HG02642 (cell line): ENCODE measurements at regions not wholly inside any gene's neighbourhood (a gene's known extent, or its start where the extent isn't known, plus 50 kb on each side); places are given as distances from the start of the nearest gene placed in this dataset.

Experiments used
- ATAC-seq: cut with Tn5 transposase; IDR thresholded peaks from one replicate; pipeline ENCODE4 v1.9.1; 2021; ENCODE audit warnings: mild to moderate bottlenecking; ENCODE audit not compliant: unreplicated experiment, poor library complexity

- ATAC-seq = no peak
Observed at GRCh38 chr6:44500074-44500473, 112.6 kb downstream of the CDC5L start.

- no peak for ATAC-seq
Observed at GRCh38 chr6:44503471-44503870, 116.0 kb downstream of the CDC5L start.

- ATAC-seq = no peak
Observed at GRCh38 chr6:44504301-44504791, 116.8 kb downstream of the CDC5L start.

- no peak for ATAC-seq
Observed at GRCh38 chr6:44505751-44506150, 118.2 kb downstream of the CDC5L start.

- no peak for ATAC-seq
Observed at GRCh38 chr6:44507014-44507413, 119.5 kb downstream of the CDC5L start.

- no peak for ATAC-seq
Observed at GRCh38 chr6:44508646-44509045, 121.1 kb downstream of the CDC5L start.

- no peak for ATAC-seq
Observed at GRCh38 chr6:44511126-44511525, 123.6 kb downstream of the CDC5L start.

GRCh38 chr6:44512868-44513741 lies 125.6 kb downstream of the CDC5L start:
- ATAC-seq = no peak

GRCh38 chr6:44514085-44514484 lies 126.6 kb downstream of the CDC5L start:
- no peak for ATAC-seq

GRCh38 chr6:44514576-44515193 lies 127.2 kb downstream of the CDC5L start:
- no peak for ATAC-seq

- ATAC-seq = no peak
Observed at GRCh38 chr6:44522871-44523270, 135.4 kb downstream of the CDC5L start.

- no peak for ATAC-seq
Observed at GRCh38 chr6:44524476-44525227, 137.1 kb downstream of the CDC5L start.

GRCh38 chr6:44525761-44526351 lies 138.3 kb downstream of the CDC5L start:
- ATAC-seq = no peak

- no peak for ATAC-seq
Observed at GRCh38 chr6:44527181-44527580, 139.7 kb downstream of the CDC5L start.

- no peak for ATAC-seq
Observed at GRCh38 chr6:44527583-44528369, 140.3 kb downstream of the CDC5L start.

- no peak for ATAC-seq
Observed at GRCh38 chr6:44528370-44528644, 140.8 kb downstream of the CDC5L start.

GRCh38 chr6:44528716-44529115 lies 141.2 kb downstream of the CDC5L start:
- ATAC-seq = no peak

GRCh38 chr6:44529146-44529905 lies 141.8 kb downstream of the CDC5L start:
- ATAC-seq = no peak

- ATAC-seq = no peak
Observed at GRCh38 chr6:44530209-44530909, 142.9 kb downstream of the CDC5L start.
